ENCODE measurements at regions not wholly inside any gene's neighbourhood (a gene's known extent, or its start where the extent isn't known, plus 50 kb on each side); places are given as distances from the start of the nearest gene placed in this dataset.

DNA sequence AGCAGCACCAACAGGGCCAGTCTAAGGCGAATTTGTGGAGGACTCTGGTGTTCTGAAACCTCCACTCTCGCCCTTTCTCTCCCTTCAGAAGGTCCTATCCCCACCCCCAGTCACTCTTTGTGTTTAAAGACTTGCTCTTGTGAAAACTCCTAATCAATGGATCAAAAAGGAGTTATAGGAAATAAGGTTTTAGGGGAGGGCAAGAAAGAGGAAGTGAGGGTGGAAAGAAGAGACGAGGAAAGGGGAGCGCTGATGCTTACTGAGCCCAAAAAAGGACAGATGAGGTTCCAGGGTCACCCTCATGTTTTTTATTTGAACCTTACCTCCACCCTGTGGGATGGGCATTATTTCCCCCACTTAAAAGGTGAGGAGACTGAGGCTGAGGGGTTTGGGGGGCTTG, 70.0 kb upstream of the SLC6A11 start:
- no peak overlapping the region for H3K4me3 ChIP-seq (ENCODE audit: low read depth, low read length)
- TF ChIP-seq, protein P1, sequence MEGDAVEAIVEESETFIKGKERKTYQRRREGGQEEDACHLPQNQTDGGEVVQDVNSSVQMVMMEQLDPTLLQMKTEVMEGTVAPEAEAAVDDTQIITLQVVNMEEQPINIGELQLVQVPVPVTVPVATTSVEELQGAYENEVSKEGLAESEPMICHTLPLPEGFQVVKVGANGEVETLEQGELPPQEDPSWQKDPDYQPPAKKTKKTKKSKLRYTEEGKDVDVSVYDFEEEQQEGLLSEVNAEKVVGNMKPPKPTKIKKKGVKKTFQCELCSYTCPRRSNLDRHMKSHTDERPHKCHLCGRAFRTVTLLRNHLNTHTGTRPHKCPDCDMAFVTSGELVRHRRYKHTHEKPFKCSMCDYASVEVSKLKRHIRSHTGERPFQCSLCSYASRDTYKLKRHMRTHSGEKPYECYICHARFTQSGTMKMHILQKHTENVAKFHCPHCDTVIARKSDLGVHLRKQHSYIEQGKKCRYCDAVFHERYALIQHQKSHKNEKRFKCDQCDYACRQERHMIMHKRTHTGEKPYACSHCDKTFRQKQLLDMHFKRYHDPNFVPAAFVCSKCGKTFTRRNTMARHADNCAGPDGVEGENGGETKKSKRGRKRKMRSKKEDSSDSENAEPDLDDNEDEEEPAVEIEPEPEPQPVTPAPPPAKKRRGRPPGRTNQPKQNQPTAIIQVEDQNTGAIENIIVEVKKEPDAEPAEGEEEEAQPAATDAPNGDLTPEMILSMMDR (IDR thresholded peaks at IDR 0.05; ENCODE audit: low read depth, low read length, missing control alignments), result no peak
- no peak for DNase-seq (ENCODE audit: low read depth)

DNA sequence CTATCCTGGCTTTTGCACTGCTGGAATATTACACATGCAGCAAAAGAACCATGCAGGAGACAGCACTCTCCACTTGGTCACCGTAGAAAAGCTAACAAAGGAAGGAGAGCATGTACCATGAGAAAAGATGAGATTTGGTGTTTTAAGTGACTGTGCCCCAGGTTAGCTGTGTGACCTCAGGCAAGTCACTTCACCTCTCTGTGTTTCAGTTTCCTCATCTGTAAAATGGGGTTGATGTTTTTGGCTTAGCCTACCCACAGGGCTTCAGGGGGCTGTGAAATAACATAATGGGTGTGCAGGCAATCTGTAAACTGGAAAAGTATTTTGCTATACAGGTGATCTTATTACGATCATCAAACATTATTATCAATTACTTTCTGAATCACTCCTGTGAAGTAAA, 69.3 kb upstream of the SLC6A11 start:
- no peak overlapping the region for H3K4me3 ChIP-seq (ENCODE audit: low read depth, low read length)
- no peak for DNase-seq (ENCODE audit: low read depth)
- TF ChIP-seq, protein P1 (IDR thresholded peaks at IDR 0.05; ENCODE audit: low read depth, low read length, missing control alignments), result no peak

DNA sequence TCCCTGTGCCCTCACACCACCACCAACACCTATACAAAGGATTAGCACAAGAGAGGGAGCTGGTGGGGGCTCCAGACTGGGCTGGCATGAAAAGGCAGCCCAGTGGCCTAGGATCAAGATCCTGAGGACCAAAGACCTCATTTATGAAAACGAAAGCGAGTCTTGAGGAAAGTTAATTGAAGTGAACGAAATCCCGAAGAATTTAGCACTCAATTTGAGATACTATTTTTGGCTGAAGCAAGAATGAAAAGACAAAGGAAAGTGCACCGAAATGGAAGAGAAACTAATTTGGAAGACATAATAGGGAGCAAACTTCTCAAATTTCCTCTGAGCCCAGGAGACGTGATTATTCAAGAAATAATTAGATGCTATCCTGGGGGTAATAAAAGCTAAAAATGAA, 68.7 kb upstream of the SLC6A11 start:
- no peak for DNase-seq (ENCODE audit: low read depth)
- H3K4me3 ChIP-seq (ENCODE audit: low read depth, low read length), result no peak overlapping the region

DNA sequence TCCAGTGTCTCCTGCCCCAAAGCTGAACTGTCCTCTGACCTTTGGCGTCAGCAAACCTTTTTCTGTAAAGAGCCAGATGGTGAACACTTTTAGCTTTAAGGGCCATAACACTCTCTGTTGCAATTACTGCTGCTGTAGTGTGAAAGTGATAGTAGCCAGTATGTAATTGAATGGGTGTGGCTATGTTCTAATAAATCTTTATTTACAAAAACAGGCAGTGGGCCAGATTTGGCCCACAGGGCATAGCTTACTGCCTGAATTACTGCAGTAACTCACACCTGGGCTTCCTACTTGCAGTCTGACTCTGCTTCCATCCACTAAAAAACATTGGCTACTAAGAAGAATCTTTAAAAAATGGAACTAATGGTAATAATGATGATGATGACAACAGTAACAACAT, 68.0 kb upstream of the SLC6A11 start:
- no peak overlapping the region for H3K4me3 ChIP-seq (ENCODE audit: low read depth, low read length)
- DNase-seq (ENCODE audit: low read depth), result no peak
- TF ChIP-seq, protein P1 (IDR thresholded peaks at IDR 0.05; ENCODE audit: low read depth, low read length, missing control alignments), result no peak

More for the DNA sequence above, 68.7 kb upstream of the SLC6A11 start:
- TF ChIP-seq, protein P1 (IDR thresholded peaks at IDR 0.05; ENCODE audit: low read depth, low read length, missing control alignments), result no peak

DNA sequence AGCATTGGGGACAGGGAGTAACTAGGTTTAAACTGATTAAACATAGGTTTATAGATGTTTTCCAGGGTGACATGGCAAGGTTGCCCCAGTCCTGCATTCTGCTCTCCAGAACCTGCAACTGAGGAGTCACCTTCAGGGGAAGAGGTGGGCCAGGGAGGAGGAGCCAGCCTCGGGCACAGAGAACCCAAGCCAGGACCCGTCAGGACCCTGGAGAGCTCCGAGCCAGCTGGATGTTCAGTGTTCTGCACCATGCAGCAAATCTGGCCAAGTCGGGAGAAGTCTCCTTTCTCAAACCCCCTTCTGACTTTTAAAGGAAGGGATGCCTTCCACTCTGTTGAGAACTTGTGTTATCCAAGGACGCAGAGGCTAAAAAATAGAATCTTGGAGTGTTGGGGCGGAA, 62.1 kb upstream of the SLC6A11 start:
- DNase-seq (ENCODE audit: low read depth), result no peak
- TF ChIP-seq, protein P1 (IDR thresholded peaks at IDR 0.05; ENCODE audit: low read depth, low read length, missing control alignments), result no peak
- H3K4me3 ChIP-seq (ENCODE audit: low read depth, low read length), result no peak overlapping the region

DNA sequence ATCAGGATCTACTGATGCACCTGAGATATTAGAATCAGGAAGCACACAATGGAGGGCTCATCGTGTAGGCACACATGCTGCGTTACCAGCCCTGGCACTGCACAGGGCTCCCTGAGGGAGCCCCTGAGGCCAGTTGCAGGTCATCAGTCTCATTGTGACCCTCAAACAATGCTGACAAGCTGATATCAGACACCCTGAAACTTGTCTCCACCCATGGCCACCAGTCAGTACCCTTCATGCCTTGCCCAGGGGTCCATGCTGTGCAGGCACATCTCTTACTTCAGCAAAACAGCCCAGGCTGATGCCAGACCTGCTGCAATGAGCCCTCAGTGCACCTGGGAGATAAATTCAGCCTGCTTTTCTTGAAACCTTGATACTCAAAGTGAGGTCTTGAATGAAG, 59.5 kb upstream of the SLC6A11 start:
- H3K4me3 ChIP-seq (ENCODE audit: low read depth, low read length), result no peak overlapping the region
- DNase-seq (ENCODE audit: low read depth), result no peak
- TF ChIP-seq, protein P1 (IDR thresholded peaks at IDR 0.05; ENCODE audit: low read depth, low read length, missing control alignments), result no peak

DNA sequence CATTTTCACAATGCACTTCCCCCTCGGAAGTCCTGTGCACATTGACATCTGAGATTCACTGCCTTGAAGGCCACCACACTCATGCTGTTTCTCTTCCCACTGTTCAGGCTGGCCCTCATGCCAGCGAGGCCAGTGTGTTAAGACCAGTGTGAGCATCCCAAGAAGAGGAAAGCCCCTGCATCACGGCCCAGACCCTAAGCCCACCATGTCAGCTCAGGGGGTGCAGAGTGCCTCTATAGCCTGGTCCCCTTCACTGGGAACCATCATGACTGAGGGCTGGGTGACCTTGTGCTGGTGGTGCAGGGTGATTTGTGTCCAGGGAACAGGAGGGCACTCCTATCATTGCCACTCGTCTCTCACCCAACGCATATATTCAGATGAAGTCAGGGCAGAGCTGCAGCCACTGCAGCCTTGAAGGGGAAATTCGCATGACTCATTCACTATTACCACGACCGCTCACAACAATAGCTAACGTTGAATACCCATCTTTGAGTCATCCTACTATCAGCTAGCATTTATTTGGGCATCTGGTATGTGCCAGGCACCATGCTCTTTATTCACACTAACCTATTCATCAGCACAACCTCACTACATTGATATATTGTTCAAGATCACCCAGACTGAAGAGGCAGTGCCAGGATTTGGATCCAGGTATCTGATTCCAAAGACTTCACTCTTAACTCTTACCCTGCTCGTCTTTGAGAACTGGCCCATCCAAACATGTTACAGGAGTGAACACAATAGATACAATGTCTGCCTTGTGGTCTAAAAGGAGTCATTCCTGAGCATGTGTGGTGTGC, 58.8 kb upstream of the SLC6A11 start:
- no peak overlapping the region for H3K4me3 ChIP-seq (ENCODE audit: low read depth, low read length)
- no peak for DNase-seq (ENCODE audit: low read depth)
- TF ChIP-seq, protein P1 (IDR thresholded peaks at IDR 0.05; ENCODE audit: low read depth, low read length, missing control alignments), result no peak

Data from GM12864 (cell line).